CD14-positive monocyte (primary cell): ENCODE measurements at regions not wholly inside any gene's neighbourhood (a gene's known extent, or its start where the extent isn't known, plus 50 kb on each side); places are given as distances from the start of the nearest gene placed in this dataset.

ENCODE experiments used
- DNase-seq, 3 donors: peaks; one replicate each; pipeline ENCODE4 v3.0.0-alpha.2; 2011 to 2022
- H2AFZ ChIP-seq: 2 replicates; pipeline ENCODE4 v1.6.0; 2012; ENCODE audit warnings: mild to moderate bottlenecking, low read depth, low read length, inconsistent platforms; ENCODE audit not compliant: insufficient read depth, poor library complexity, severe bottlenecking
- H3K27ac ChIP-seq, 2 donors: 1 replicate in 1 of 2; 2 replicates in 1 of 2; pipeline ENCODE4 v1.5.1; 2012 to 2013; ENCODE audit warnings: low read length in 2 of 2, control low read depth in 1 of 2, inconsistent platforms in 1 of 2, low read depth in 1 of 2, mild to moderate bottlenecking in 1 of 2
- H3K27me3 ChIP-seq, 2 donors: one replicate each; pipeline versions ENCODE4 v1.6.0 to v1.6.1; 2011 to 2013; ENCODE audit warnings: low read length in 2 of 2; ENCODE audit not compliant: control insufficient read depth in 2 of 2, insufficient read depth in 2 of 2
- H3K36me3 ChIP-seq, 2 donors: replicated peaks in 1 of 2; 1 replicate in 1 of 2; 2 replicates in 1 of 2; pipeline versions ENCODE4 v1.5.1 to v1.6.1; 2012 to 2013; ENCODE audit warnings: low read length in 2 of 2, control low read depth in 1 of 2, inconsistent platforms in 1 of 2, mild to moderate bottlenecking in 1 of 2; ENCODE audit not compliant: insufficient read depth in 2 of 2, control insufficient read depth in 1 of 2
- H3K4me1 ChIP-seq, 2 donors: 1 replicate in 1 of 2; 2 replicates in 1 of 2; pipeline versions ENCODE4 v1.5.1 to v1.6.1; 2012 to 2013; ENCODE audit warnings: low read length in 2 of 2, control low read depth in 1 of 2, inconsistent platforms in 1 of 2, mild to moderate bottlenecking in 1 of 2, moderate library complexity in 1 of 2; ENCODE audit not compliant: insufficient read depth in 2 of 2, control insufficient read depth in 1 of 2
- H3K4me2 ChIP-seq: replicated peaks from 2 replicates; pipeline ENCODE3; 2012; ENCODE audit warnings: low read length, moderate library complexity, mild to moderate bottlenecking; ENCODE audit not compliant: poor library complexity, severe bottlenecking; ENCODE audit errors: extremely low read depth
- H3K4me3 ChIP-seq, 3 experiments: fragments of 200-600 bp in 1 of 3; sonication (generic) in 1 of 3; replicated peaks in 1 of 3; 1 replicate in 2 of 3; 2 replicates in 1 of 3; pipeline ENCODE4 v1.5.1; 2011 to 2013; ENCODE audit warnings: low read length in 3 of 3, mild to moderate bottlenecking in 3 of 3, control low read depth in 2 of 3, low read depth in 2 of 3, inconsistent platforms in 1 of 3, moderate library complexity in 1 of 3
- H3K79me2 ChIP-seq: 2 replicates; pipeline ENCODE4 v1.6.0; 2012; ENCODE audit warnings: mild to moderate bottlenecking, control low read depth, inconsistent platforms, low read length, moderate library complexity; ENCODE audit not compliant: insufficient read depth
- H3K9ac ChIP-seq: 2 replicates; pipeline ENCODE4 v1.6.0; 2017; ENCODE audit warnings: low read length, mild to moderate bottlenecking; ENCODE audit not compliant: insufficient read depth, poor library complexity, severe bottlenecking
- H3K9me3 ChIP-seq, 2 donors: replicated peaks in 1 of 2; 1 replicate in 1 of 2; 2 replicates in 1 of 2; pipeline versions ENCODE4 v1.5.1 to v1.6.1; 2012 to 2013; ENCODE audit warnings: low read length in 2 of 2, control low read depth in 1 of 2; ENCODE audit not compliant: control insufficient read depth in 1 of 2, insufficient read depth in 1 of 2
- H4K20me1 ChIP-seq: 2 replicates; pipeline ENCODE4 v1.6.0; 2012; ENCODE audit warnings: mild to moderate bottlenecking, low read length, control low read depth, moderate library complexity; ENCODE audit not compliant: insufficient read depth
- H3K27ac Mint-ChIP-seq, 7 donors: one replicate each; pipeline ENCODE4 v1.8.0; 2020; ENCODE audit warnings: mild to moderate bottlenecking in 7 of 7, mixed read lengths in 7 of 7, moderate library complexity in 6 of 7, inconsistent platforms in 2 of 7
- H3K27me3 Mint-ChIP-seq, 3 donors: one replicate each; pipeline ENCODE4 v1.8.0; 2021 to 2022; ENCODE audit warnings: low read depth in 3 of 3, mild to moderate bottlenecking in 3 of 3, mixed read lengths in 3 of 3, moderate library complexity in 3 of 3, inconsistent platforms in 1 of 3
- H3K36me3 Mint-ChIP-seq, 2 donors: one replicate each; pipeline ENCODE4 v1.8.0; 2020; ENCODE audit warnings: mixed read lengths in 2 of 2, inconsistent platforms in 1 of 2, mild to moderate bottlenecking in 1 of 2
- H3K4me1 Mint-ChIP-seq: one replicate; pipeline ENCODE4 v1.8.0; 2020; ENCODE audit warnings: mild to moderate bottlenecking, mixed read lengths
- H3K4me3 Mint-ChIP-seq, 2 donors: one replicate each; pipeline ENCODE4 v1.8.0; 2020; ENCODE audit warnings: mild to moderate bottlenecking in 2 of 2, mixed read lengths in 2 of 2, moderate library complexity in 1 of 2
- H3K9me3 Mint-ChIP-seq, 7 donors: one replicate each; pipeline ENCODE4 v1.8.0; 2020 to 2022; ENCODE audit warnings: mixed read lengths in 7 of 7, mild to moderate bottlenecking in 6 of 7, moderate library complexity in 6 of 7, inconsistent platforms in 2 of 7
- CTCF ChIP-seq: fragments of 200-600 bp; IDR thresholded peaks from one replicate; pipeline ENCODE4 v1.8.0; 2022; ENCODE audit warnings: antibody characterized with exemption, mild to moderate bottlenecking
- WGBS: methylation state at CpG from one replicate; pipeline ENCODE4 v1.1.5; 2013; ENCODE audit warnings: missing lambda C conversion rate; ENCODE audit not compliant: insufficient coverage; 5-methylcytosine and 5-hydroxymethylcytosine counted together
- intact Hi-C, 2 donors: fragments of 100-400 bp; cut with micrococcal nuclease; formaldehyde crosslinking; loops; one replicate each; pipeline versions ENCODE4 v1.15.0 to v1.15.1; 2023

GRCh38 chrX:150085881-150086280 is 147.6 kb upstream of the EOLA2 start:
- TF ChIP-seq CTCF: no peak
- WGBS: 100% methylated on average over 1 of the region's 1 CpG
- H3K27me3 ChIP-seq: no peaks in the 10 kb centered on the region
- H3K9me3 Mint-ChIP-seq: peaks cover 0 to 2% (median 0%) of the 10 kb centered on the region in 7 donors
- H3K9me3 ChIP-seq: no peaks in the 10 kb centered on the region
- no peak overlapping the region for H3K27ac Mint-ChIP-seq
- H4K20me1 ChIP-seq: no peaks in the 10 kb centered on the region
- no peak for DNase-seq
- H3K79me2 ChIP-seq: no peaks in the 10 kb centered on the region
- no peaks in the 10 kb centered on the region for H3K36me3 ChIP-seq
- H3K4me2 ChIP-seq: no peak overlapping the region
- H3K27me3 Mint-ChIP-seq: peaks cover 0 to 8% (median 2%) of the 10 kb centered on the region in 3 donors
- H3K4me1 ChIP-seq: no peaks in the 10 kb centered on the region
- no peak overlapping the region for H3K9ac ChIP-seq
- H2AFZ ChIP-seq: no peak overlapping the region
- H3K4me1 Mint-ChIP-seq: no peaks in the 10 kb centered on the region
- intact Hi-C loops: no loop called here
- no peaks in the 10 kb centered on the region for H3K36me3 Mint-ChIP-seq
- H3K4me3 ChIP-seq: no peak overlapping the region
- no peak overlapping the region for H3K27ac ChIP-seq
- no peak overlapping the region for H3K4me3 Mint-ChIP-seq

- no peak for DNase-seq
- Mint-ChIP-seq H3K4me1 (no peaks in the 10 kb centered on the region), H3K27me3 (peaks cover 0 to 7% (median 2%) of the 10 kb centered on the region in 3 donors), H3K9me3 (peaks cover 0 to 4% (median 0%) of the 10 kb centered on the region in 7 donors), H3K36me3 (no peaks in the 10 kb centered on the region), H3K4me3 (no peak overlapping the region), H3K27ac (no peak overlapping the region)
- intact Hi-C loops: no loop called here
- H3K4me3 ChIP-seq: no peak overlapping the region
- TF ChIP-seq CTCF: no peak
- no peak overlapping the region for H3K9ac ChIP-seq
- H3K27me3 ChIP-seq: no peaks in the 10 kb centered on the region
- H3K36me3 ChIP-seq: no peaks in the 10 kb centered on the region
- no peaks in the 10 kb centered on the region for H3K9me3 ChIP-seq
- WGBS: 92% methylated on average over 2 of the region's 2 CpGs
- no peak overlapping the region for H3K4me2 ChIP-seq
- no peak overlapping the region for H2AFZ ChIP-seq
- no peaks in the 10 kb centered on the region for H3K79me2 ChIP-seq
- H3K4me1 ChIP-seq: no peaks in the 10 kb centered on the region
- no peak overlapping the region for H3K27ac ChIP-seq
- H4K20me1 ChIP-seq: no peaks in the 10 kb centered on the region
These were observed 148.1 kb upstream of the EOLA2 start for GRCh38 chrX:150086371-150086770.
